ENCODE measurements at regions not wholly inside any gene's neighbourhood (a gene's known extent, or its start where the extent isn't known, plus 50 kb on each side); places are given as distances from the start of the nearest gene placed in this dataset.

- DNase-seq (ENCODE audit: low spot score in 2 of 2), result no peak
- 60% methylated on average over 3 of the region's 3 CpGs for WGBS
Observed at GRCh38 chr2:226665306-226665831, 134.3 kb downstream of the IRS1 start.

DNA sequence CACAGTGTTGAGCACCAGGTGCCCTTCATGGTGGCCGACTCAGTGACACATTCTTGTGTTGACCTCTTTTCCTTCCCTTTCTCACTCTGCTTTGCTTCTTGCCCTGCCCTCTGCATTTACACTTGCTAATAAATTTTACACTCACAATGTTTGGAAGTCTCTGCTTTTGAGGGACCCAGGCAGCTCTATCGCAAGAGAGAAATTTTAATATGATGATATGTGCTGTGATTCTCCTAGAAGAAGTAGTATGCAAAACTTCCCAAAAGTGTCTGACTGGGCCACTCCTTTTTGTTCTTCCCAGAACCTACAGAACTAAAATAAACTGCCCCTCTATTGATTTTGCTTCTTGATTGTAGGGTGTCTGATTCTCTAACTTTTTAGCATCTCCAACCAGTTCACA, 135.0 kb downstream of the IRS1 start:
- 92% methylated on average over 2 of the region's 2 CpGs for WGBS
- TF ChIP-seq POLR2A (IDR thresholded peaks at IDR 0.05) (no peak), POLR2AphosphoS5 (IDR thresholded peaks at IDR 0.05) (no peak), CTCF (IDR thresholded peaks at IDR 0.05) (no peak), EP300 (IDR thresholded peaks at IDR 0.05) (no peak)
- H3K27ac ChIP-seq, result no peak overlapping the region

More at GRCh38 chr2:226665306-226665831, 134.3 kb downstream of the IRS1 start:
- no peaks in the 10 kb centered on the region for H3K27me3 ChIP-seq
- peaks cover 12% of the 10 kb centered on the region for H3K4me1 ChIP-seq
- no peaks in the 10 kb centered on the region for H3K36me3 ChIP-seq
- no peak overlapping the region for H3K4me3 ChIP-seq
- no peak overlapping the region for H3K27ac ChIP-seq
- no peak for TF ChIP-seq POLR2AphosphoS5 (IDR thresholded peaks at IDR 0.05)
- no peak for TF ChIP-seq CTCF (IDR thresholded peaks at IDR 0.05)
- TF ChIP-seq EP300 (IDR thresholded peaks at IDR 0.05), result no peak
- no peak for TF ChIP-seq POLR2A (IDR thresholded peaks at IDR 0.05)
- no peaks in the 10 kb centered on the region for H3K9me3 ChIP-seq

GRCh38 chr2:226664140-226664539, 135.5 kb downstream of the IRS1 start:
- Histone ChIP-seq H3K27ac (no peak overlapping the region), H3K27me3 (no peaks in the 10 kb centered on the region), H3K4me1 (peaks cover 11% of the 10 kb centered on the region), H3K4me3 (no peak overlapping the region), H3K9me3 (no peaks in the 10 kb centered on the region), H3K36me3 (no peaks in the 10 kb centered on the region)
- DNase-seq (ENCODE audit: low spot score in 2 of 2), result no peak
- TF ChIP-seq POLR2A (IDR thresholded peaks at IDR 0.05), result no peak
- no peak for TF ChIP-seq EP300 (IDR thresholded peaks at IDR 0.05)
- no peak for TF ChIP-seq POLR2AphosphoS5 (IDR thresholded peaks at IDR 0.05)
- TF ChIP-seq CTCF (IDR thresholded peaks at IDR 0.05), result no peak
- WGBS, result 30% methylated on average over 3 of the region's 3 CpGs

More for the DNA sequence above, 135.0 kb downstream of the IRS1 start:
- no peaks in the 10 kb centered on the region for H3K36me3 ChIP-seq
- no peak overlapping the region for H3K4me3 ChIP-seq
- H3K27me3 ChIP-seq, result no peaks in the 10 kb centered on the region
- H3K9me3 ChIP-seq, result no peaks in the 10 kb centered on the region
- H3K4me1 ChIP-seq, result peaks cover 11% of the 10 kb centered on the region
- no peak for DNase-seq (ENCODE audit: low spot score in 2 of 2)

GRCh38 chr2:226661789-226662545, 137.7 kb downstream of the IRS1 start:
- no peak for DNase-seq (ENCODE audit: low spot score in 2 of 2)
- Histone ChIP-seq H3K9me3 (no peaks in the 10 kb centered on the region), H3K4me1 (peaks cover 11% of the 10 kb centered on the region), H3K27me3 (no peaks in the 10 kb centered on the region), H3K27ac (peak overlapping the region; percentile 15), H3K36me3 (no peaks in the 10 kb centered on the region), H3K4me3 (no peak overlapping the region)
- TF ChIP-seq POLR2AphosphoS5 (IDR thresholded peaks at IDR 0.05), result no peak
- TF ChIP-seq POLR2A (IDR thresholded peaks at IDR 0.05), result no peak
- TF ChIP-seq CTCF (IDR thresholded peaks at IDR 0.05), result no peak
- TF ChIP-seq EP300 (IDR thresholded peaks at IDR 0.05), result no peak
- WGBS, result 43% methylated on average over 11 of the region's 11 CpGs

DNA sequence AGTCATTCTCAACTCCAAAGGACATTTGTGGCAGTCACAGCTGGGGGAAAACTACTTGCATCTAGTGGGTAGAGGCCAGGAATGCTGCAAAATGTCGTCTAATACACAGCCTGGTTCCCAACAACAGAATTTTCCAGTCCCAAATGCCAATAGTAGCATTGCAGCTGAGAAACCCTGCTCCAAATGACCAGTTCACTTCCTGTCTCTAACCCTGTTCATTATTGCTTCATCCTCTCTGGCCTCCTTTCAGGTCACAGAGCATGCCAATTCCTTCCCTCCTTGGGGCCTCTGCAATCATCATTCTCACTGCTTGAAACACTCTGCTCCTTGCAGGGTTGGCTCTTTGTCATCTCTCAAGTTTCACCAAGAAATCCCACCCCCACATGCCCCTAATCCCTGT, 139.1 kb downstream of the IRS1 start:
- Histone ChIP-seq H3K36me3 (no peaks in the 10 kb centered on the region), H3K27me3 (no peaks in the 10 kb centered on the region), H3K4me1 (peaks cover 11% of the 10 kb centered on the region), H3K4me3 (no peak overlapping the region), H3K27ac (peak overlapping the region; percentile 57), H3K9me3 (no peaks in the 10 kb centered on the region)
- TF ChIP-seq POLR2A (IDR thresholded peaks at IDR 0.05) (no peak), POLR2AphosphoS5 (IDR thresholded peaks at IDR 0.05) (peak in 2 of 3 donors; percentile 56 to 87), EP300 (IDR thresholded peaks at IDR 0.05) (no peak)
- peak in 1 of 2 donors; percentile 82 for DNase-seq (ENCODE audit: low spot score in 2 of 2)
- 24% methylated on average over 1 of the region's 1 CpG for WGBS
